H9 (cell line): ENCODE measurements at regions not wholly inside any gene's neighbourhood (a gene's known extent, or its start where the extent isn't known, plus 50 kb on each side); places are given as distances from the start of the nearest gene placed in this dataset.

ENCODE experiments used
- DNase-seq: peaks from one replicate; pipeline ENCODE4 v3.0.0-alpha.2; 2017
- H2AFZ ChIP-seq: one replicate; pipeline ENCODE4 v1.6.1; 2013; ENCODE audit warnings: mild to moderate bottlenecking, low read length, control low read depth, moderate library complexity
- H2AK5ac ChIP-seq: 2 replicates; pipeline ENCODE4 v1.6.1; 2013; ENCODE audit warnings: low read length, control low read depth, mixed read lengths; ENCODE audit not compliant: insufficient read length
- H2BK120ac ChIP-seq: one replicate; pipeline ENCODE4 v1.6.1; 2013; ENCODE audit warnings: low read depth, mild to moderate bottlenecking, low read length, control low read depth, inconsistent platforms; ENCODE audit not compliant: poor library complexity, severe bottlenecking
- H2BK12ac ChIP-seq: 2 replicates; pipeline ENCODE4 v1.6.1; 2013; ENCODE audit warnings: low read length, control low read depth, mixed read lengths, low read depth; ENCODE audit not compliant: insufficient read length
- H2BK15ac ChIP-seq: 2 replicates; pipeline ENCODE4 v1.6.1; 2013; ENCODE audit warnings: low read depth, low read length, control low read depth
- H2BK20ac ChIP-seq: one replicate; pipeline ENCODE4 v1.6.1; 2013; ENCODE audit warnings: low read depth, mild to moderate bottlenecking, low read length, control low read depth, inconsistent platforms; ENCODE audit not compliant: poor library complexity, severe bottlenecking
- H2BK5ac ChIP-seq: 2 replicates; pipeline ENCODE4 v1.6.1; 2013; ENCODE audit warnings: low read length, control low read depth, mixed read lengths; ENCODE audit not compliant: insufficient read length
- H3K14ac ChIP-seq: 2 replicates; pipeline ENCODE4 v1.6.1; 2013; ENCODE audit warnings: low read length, control low read depth; ENCODE audit not compliant: insufficient read depth
- H3K18ac ChIP-seq: 2 replicates; pipeline ENCODE4 v1.6.1; 2013; ENCODE audit warnings: low read depth, mild to moderate bottlenecking, mixed read lengths, low read length, control low read depth; ENCODE audit not compliant: insufficient read length
- H3K23ac ChIP-seq: 2 replicates; pipeline ENCODE4 v1.6.1; 2013; ENCODE audit warnings: low read length, control low read depth, mixed read lengths, low read depth; ENCODE audit not compliant: insufficient read length
- H3K23me2 ChIP-seq: 2 replicates; pipeline ENCODE4 v1.6.1; 2013; ENCODE audit warnings: low read depth, mild to moderate bottlenecking, mixed read lengths, low read length, control low read depth; ENCODE audit not compliant: insufficient read length, poor library complexity, severe bottlenecking
- H3K27ac ChIP-seq: 2 replicates; pipeline ENCODE4 v1.5.1; 2013; ENCODE audit warnings: low read length, control low read depth, mixed read lengths, low read depth; ENCODE audit not compliant: insufficient read length
- H3K27me3 ChIP-seq: 2 replicates; pipeline ENCODE4 v1.6.1; 2013; ENCODE audit warnings: low read length, control low read depth, inconsistent platforms; ENCODE audit not compliant: insufficient read depth
- H3K4ac ChIP-seq: 2 replicates; pipeline ENCODE4 v1.6.1; 2013; ENCODE audit warnings: low read depth, mild to moderate bottlenecking, control low read depth, inconsistent platforms, low read length, moderate library complexity
- H3K4me1 ChIP-seq: 2 replicates; pipeline ENCODE4 v1.6.1; 2013; ENCODE audit warnings: low read length, control low read depth, inconsistent platforms; ENCODE audit not compliant: insufficient read depth
- H3K4me2 ChIP-seq: 2 replicates; pipeline ENCODE4 v1.6.1; 2013; ENCODE audit warnings: low read length, control low read depth, mixed read lengths; ENCODE audit not compliant: insufficient read length, insufficient read depth
- H3K56ac ChIP-seq: 2 replicates; pipeline ENCODE4 v1.6.1; 2013; ENCODE audit warnings: low read depth, mild to moderate bottlenecking, mixed read lengths, low read length, control low read depth; ENCODE audit not compliant: insufficient read length
- H3K79me1 ChIP-seq: 2 replicates; pipeline ENCODE4 v1.6.1; 2013; ENCODE audit warnings: low read depth, mild to moderate bottlenecking, moderate library complexity, low read length, control low read depth, inconsistent platforms; ENCODE audit not compliant: insufficient read depth, poor library complexity, severe bottlenecking
- H3K79me2 ChIP-seq: 2 replicates; pipeline ENCODE4 v1.6.1; 2013; ENCODE audit warnings: low read length, control low read depth, inconsistent platforms; ENCODE audit not compliant: insufficient read depth
- H3K9ac ChIP-seq: 2 replicates; pipeline ENCODE4 v1.6.1; 2013; ENCODE audit warnings: low read length, control low read depth, mixed read lengths; ENCODE audit not compliant: insufficient read length; ENCODE audit errors: extremely low read depth
- H3K9me3 ChIP-seq: one replicate; pipeline ENCODE4 v1.6.1; 2013; ENCODE audit warnings: low read depth, low read length, inconsistent platforms; ENCODE audit not compliant: control insufficient read depth
- H3T11ph ChIP-seq: one replicate; pipeline ENCODE4 v1.6.1; 2013; ENCODE audit warnings: mild to moderate bottlenecking, low read length, control low read depth, inconsistent platforms
- H4K20me1 ChIP-seq: one replicate; pipeline ENCODE4 v1.6.1; 2013; ENCODE audit not compliant: control insufficient read depth, insufficient read length, insufficient read depth
- H4K5ac ChIP-seq: 2 replicates; pipeline ENCODE4 v1.6.1; 2013; ENCODE audit warnings: low read depth, mild to moderate bottlenecking, mixed read lengths, low read length, control low read depth; ENCODE audit not compliant: insufficient read length
- H4K8ac ChIP-seq: replicated peaks from 2 replicates; pipeline ENCODE4 v1.6.1; 2013; ENCODE audit warnings: low read length, control low read depth, mixed read lengths, low read depth; ENCODE audit not compliant: insufficient read length
- H4K91ac ChIP-seq: 2 replicates; pipeline ENCODE4 v1.6.1; 2013; ENCODE audit warnings: low read depth, mild to moderate bottlenecking, moderate library complexity, mixed read lengths, low read length, control low read depth; ENCODE audit not compliant: insufficient read length
- H3K27ac Mint-ChIP-seq, 3 experiments: 2 replicates in 2 of 3; 3 replicates in 1 of 3; pipeline ENCODE4 v1.8.0; 2020 to 2021; ENCODE audit warnings: mixed read lengths in 3 of 3, mild to moderate bottlenecking in 1 of 3, moderate library complexity in 1 of 3
- H3K27me3 Mint-ChIP-seq: 2 replicates; pipeline ENCODE4 v1.8.0; 2021; ENCODE audit warnings: low read depth, mild to moderate bottlenecking, moderate library complexity, mixed read lengths
- H3K36me3 Mint-ChIP-seq, 3 experiments: 2 replicates in 2 of 3; 3 replicates in 1 of 3; pipeline ENCODE4 v1.8.0; 2020 to 2021; ENCODE audit warnings: low read depth in 3 of 3, mixed read lengths in 3 of 3; ENCODE audit not compliant: insufficient read depth in 1 of 3
- H3K4me1 Mint-ChIP-seq, 2 experiments: 2 replicates each; pipeline ENCODE4 v1.8.0; 2020; ENCODE audit warnings: mixed read lengths in 2 of 2
- H3K4me3 Mint-ChIP-seq, 2 experiments: 2 replicates in 1 of 2; 3 replicates in 1 of 2; pipeline ENCODE4 v1.8.0; 2020 to 2021; ENCODE audit warnings: mild to moderate bottlenecking in 2 of 2, mixed read lengths in 2 of 2, moderate library complexity in 1 of 2
- H3K9me3 Mint-ChIP-seq, 2 experiments: 2 replicates in 1 of 2; 3 replicates in 1 of 2; pipeline ENCODE4 v1.8.0; 2020; ENCODE audit warnings: mild to moderate bottlenecking in 2 of 2, mixed read lengths in 2 of 2, moderate library complexity in 1 of 2
- CTCF ChIP-seq: fragments of 200-600 bp; sonication (generic); conservative IDR thresholded peaks from 3 replicates; pipeline ENCODE4 v1.8.0; 2021; ENCODE audit warnings: antibody characterized with exemption, mild to moderate bottlenecking
- WGBS: extraction: QIAGEN DNeasy Blood & Tissue Kit; methylation state at CpG from one replicate; pipeline ENCODE4 v1.1.7; 2013; ENCODE audit warnings: missing lambda C conversion rate, low lambda C conversion rate, mixed read lengths; ENCODE audit not compliant: insufficient read length; ENCODE audit errors: extremely low coverage; 5-methylcytosine and 5-hydroxymethylcytosine counted together

GRCh38 chrX:859329-859728 is 228.7 kb downstream of the SHOX start:
- H3K14ac ChIP-seq, result no peak overlapping the region
- Mint-ChIP-seq H3K4me3 (no peak overlapping the region), H3K36me3 (0 out of 7 replicates have a peak, but pooled peaks cover 0 to 5% (median 0%) of the 10 kb centered on the region in 3 experiments), H3K9me3 (peaks cover 0 to 4% of the 10 kb centered on the region in 2 experiments; a peak in 2 of 5 replicates), H3K27me3 (peaks cover 9% of the 10 kb centered on the region), H3K27ac (peak overlapping the region in 1 of 3 experiments; percentile 35; a peak in 2 of 7 replicates), H3K4me1 (peaks cover 11% of the 10 kb centered on the region in 2 experiments)
- no peak overlapping the region for H2AK5ac ChIP-seq
- no peak overlapping the region for H4K5ac ChIP-seq
- no peaks in the 10 kb centered on the region for H3K23me2 ChIP-seq
- H4K20me1 ChIP-seq, result no peaks in the 10 kb centered on the region
- H3K18ac ChIP-seq, result no peak overlapping the region
- H3K79me2 ChIP-seq, result no peaks in the 10 kb centered on the region
- no peak overlapping the region for H3K4ac ChIP-seq
- no CpG with 5 or more reads among the region's 1 CpG for WGBS
- H3K9ac ChIP-seq, result no peak overlapping the region
- no peaks in the 10 kb centered on the region for H3K4me1 ChIP-seq
- H2BK20ac ChIP-seq, result no peak overlapping the region
- no peak for DNase-seq
- H2BK120ac ChIP-seq, result no peak overlapping the region
- no peaks in the 10 kb centered on the region for H3K9me3 ChIP-seq
- no peak for TF ChIP-seq CTCF
- no peak overlapping the region for H4K91ac ChIP-seq
- H3K56ac ChIP-seq, result no peak overlapping the region
- no peaks in the 10 kb centered on the region for H3K79me1 ChIP-seq
- no peaks in the 10 kb centered on the region for H3K27me3 ChIP-seq
- H2BK5ac ChIP-seq, result no peak overlapping the region
- H3K23ac ChIP-seq, result no peak overlapping the region
- no peak overlapping the region for H3T11ph ChIP-seq
- no peak overlapping the region for H3K27ac ChIP-seq
- H2BK12ac ChIP-seq, result no peak overlapping the region
- no peak overlapping the region for H4K8ac ChIP-seq
- no peak overlapping the region for H2AFZ ChIP-seq
- no peak overlapping the region for H2BK15ac ChIP-seq
- H3K4me2 ChIP-seq, result no peak overlapping the region
